ENCODE measurements at regions not wholly inside any gene's neighbourhood (a gene's known extent, or its start where the extent isn't known, plus 50 kb on each side); places are given as distances from the start of the nearest gene placed in this dataset.

GRCh38 chr11:112722148-112722547, 239.1 kb upstream of the NCAM1 start:
- no peaks in the 10 kb centered on the region for H4K20me1 ChIP-seq (ENCODE audit: insufficient read depth)
- no peak overlapping the region for H3K27ac ChIP-seq
- H3K36me3 ChIP-seq (ENCODE audit: insufficient read depth) = no peaks in the 10 kb centered on the region
- no peak for TF ChIP-seq CTCF (conservative IDR thresholded peaks at IDR 0.05; ENCODE audit: low read depth, low read length)
- H3K27me3 ChIP-seq (ENCODE audit: insufficient read depth, low read depth) = no peaks in the 10 kb centered on the region
- no peak overlapping the region for H3K4me3 ChIP-seq (IDR thresholded peaks at IDR 0.05; ENCODE audit: insufficient read depth, low read depth, low read length)
- no peak overlapping the region for H3K4me2 ChIP-seq
- no peaks in the 10 kb centered on the region for H3K79me2 ChIP-seq (ENCODE audit: insufficient read depth, low read depth)
- no peaks in the 10 kb centered on the region for H3K4me1 ChIP-seq (ENCODE audit: low read depth, poor library complexity, severe bottlenecking)
- H2AFZ ChIP-seq (ENCODE audit: low read depth) = no peak overlapping the region
- no peak overlapping the region for H3K9ac ChIP-seq

- TF ChIP-seq CTCF (conservative IDR thresholded peaks at IDR 0.05; ENCODE audit: low read depth, low read length) = no peak
- H3K27ac ChIP-seq = no peak overlapping the region
- no peak overlapping the region for H3K4me3 ChIP-seq (IDR thresholded peaks at IDR 0.05; ENCODE audit: insufficient read depth, low read depth, low read length)
- no peaks in the 10 kb centered on the region for H3K4me1 ChIP-seq (ENCODE audit: low read depth, poor library complexity, severe bottlenecking)
- H3K9ac ChIP-seq = no peak overlapping the region
- H3K36me3 ChIP-seq (ENCODE audit: insufficient read depth) = no peaks in the 10 kb centered on the region
- no peaks in the 10 kb centered on the region for H3K79me2 ChIP-seq (ENCODE audit: insufficient read depth, low read depth)
- H3K4me2 ChIP-seq = no peak overlapping the region
- no peak overlapping the region for H2AFZ ChIP-seq (ENCODE audit: low read depth)
- no peaks in the 10 kb centered on the region for H4K20me1 ChIP-seq (ENCODE audit: insufficient read depth)
- no peaks in the 10 kb centered on the region for H3K27me3 ChIP-seq (ENCODE audit: insufficient read depth, low read depth)
Measured at GRCh38 chr11:112722876-112723275, 238.3 kb upstream of the NCAM1 start.

- H3K9ac ChIP-seq = no peak overlapping the region
- H3K79me2 ChIP-seq (ENCODE audit: insufficient read depth, low read depth) = no peaks in the 10 kb centered on the region
- no peak overlapping the region for H3K27ac ChIP-seq
- H3K4me2 ChIP-seq = no peak overlapping the region
- no peaks in the 10 kb centered on the region for H3K27me3 ChIP-seq (ENCODE audit: insufficient read depth, low read depth)
- no peaks in the 10 kb centered on the region for H3K4me1 ChIP-seq (ENCODE audit: low read depth, poor library complexity, severe bottlenecking)
- no peak for TF ChIP-seq CTCF (conservative IDR thresholded peaks at IDR 0.05; ENCODE audit: low read depth, low read length)
- no peak overlapping the region for H3K4me3 ChIP-seq (IDR thresholded peaks at IDR 0.05; ENCODE audit: insufficient read depth, low read depth, low read length)
- no peak overlapping the region for H2AFZ ChIP-seq (ENCODE audit: low read depth)
- no peaks in the 10 kb centered on the region for H3K36me3 ChIP-seq (ENCODE audit: insufficient read depth)
- no peaks in the 10 kb centered on the region for H4K20me1 ChIP-seq (ENCODE audit: insufficient read depth)
Measured at GRCh38 chr11:112723676-112724495, 237.3 kb upstream of the NCAM1 start.

GRCh38 chr11:112724496-112724790, 236.8 kb upstream of the NCAM1 start:
- H2AFZ ChIP-seq (ENCODE audit: low read depth) = no peak overlapping the region
- no peaks in the 10 kb centered on the region for H3K36me3 ChIP-seq (ENCODE audit: insufficient read depth)
- H3K27me3 ChIP-seq (ENCODE audit: insufficient read depth, low read depth) = no peaks in the 10 kb centered on the region
- no peak overlapping the region for H3K4me2 ChIP-seq
- H3K9ac ChIP-seq = no peak overlapping the region
- no peaks in the 10 kb centered on the region for H4K20me1 ChIP-seq (ENCODE audit: insufficient read depth)
- H3K27ac ChIP-seq = no peak overlapping the region
- TF ChIP-seq CTCF (conservative IDR thresholded peaks at IDR 0.05; ENCODE audit: low read depth, low read length) = no peak
- H3K4me1 ChIP-seq (ENCODE audit: low read depth, poor library complexity, severe bottlenecking) = no peaks in the 10 kb centered on the region
- no peak overlapping the region for H3K4me3 ChIP-seq (IDR thresholded peaks at IDR 0.05; ENCODE audit: insufficient read depth, low read depth, low read length)
- H3K79me2 ChIP-seq (ENCODE audit: insufficient read depth, low read depth) = no peaks in the 10 kb centered on the region
